NCI-H1417 (cell line): ENCODE measurements at regions not wholly inside any gene's neighbourhood (a gene's known extent, or its start where the extent isn't known, plus 50 kb on each side); places are given as distances from the start of the nearest gene placed in this dataset.
"Not testable (repeated sequence)": the region's sequence is repeated elsewhere in the genome, so short reads cannot be mapped to it uniquely, and the experiment has no call there.

Experiments
- DNase-seq, 3 experiments: peaks; one replicate each; lab custom pipeline; 2025; lab: John Stamatoyannopoulos, UW

DNA sequence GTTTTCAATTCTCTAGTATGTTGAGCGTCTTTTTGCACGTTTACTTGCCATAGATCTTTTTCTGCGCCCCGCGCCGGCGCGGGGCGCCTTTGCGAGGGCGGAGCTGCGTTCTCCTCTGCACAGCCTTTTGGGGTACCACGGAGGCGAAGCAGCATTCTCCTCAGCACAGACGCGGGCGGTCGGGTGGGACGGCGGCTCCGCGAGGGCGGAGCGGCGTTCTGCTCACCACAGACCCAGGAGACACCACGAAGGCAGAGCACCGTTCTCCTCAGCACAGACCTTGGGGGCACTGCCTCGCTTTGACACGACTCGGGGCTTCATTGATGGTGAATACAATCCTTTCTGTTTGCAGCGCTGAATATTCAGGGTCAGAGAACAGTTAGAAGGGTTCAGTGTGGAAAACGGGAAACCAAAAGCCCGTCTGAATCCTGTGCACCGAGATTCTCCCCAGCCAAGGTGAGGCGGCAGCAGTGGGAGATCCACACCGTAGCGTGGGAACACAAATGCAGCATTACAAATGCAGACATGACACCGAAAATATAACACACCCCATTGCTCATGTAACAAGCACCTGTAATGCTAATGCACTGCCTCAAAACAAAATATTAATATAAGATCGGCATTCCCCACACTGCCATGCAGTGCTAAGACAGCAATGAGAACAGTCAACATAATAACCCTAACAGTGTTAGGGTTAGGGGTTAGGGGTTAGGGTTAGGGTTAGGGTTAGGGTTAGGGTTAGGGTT, 190.7 kb upstream of the VIPR2 start:
- DNase-seq, result not testable (repeated sequence)

DNA sequence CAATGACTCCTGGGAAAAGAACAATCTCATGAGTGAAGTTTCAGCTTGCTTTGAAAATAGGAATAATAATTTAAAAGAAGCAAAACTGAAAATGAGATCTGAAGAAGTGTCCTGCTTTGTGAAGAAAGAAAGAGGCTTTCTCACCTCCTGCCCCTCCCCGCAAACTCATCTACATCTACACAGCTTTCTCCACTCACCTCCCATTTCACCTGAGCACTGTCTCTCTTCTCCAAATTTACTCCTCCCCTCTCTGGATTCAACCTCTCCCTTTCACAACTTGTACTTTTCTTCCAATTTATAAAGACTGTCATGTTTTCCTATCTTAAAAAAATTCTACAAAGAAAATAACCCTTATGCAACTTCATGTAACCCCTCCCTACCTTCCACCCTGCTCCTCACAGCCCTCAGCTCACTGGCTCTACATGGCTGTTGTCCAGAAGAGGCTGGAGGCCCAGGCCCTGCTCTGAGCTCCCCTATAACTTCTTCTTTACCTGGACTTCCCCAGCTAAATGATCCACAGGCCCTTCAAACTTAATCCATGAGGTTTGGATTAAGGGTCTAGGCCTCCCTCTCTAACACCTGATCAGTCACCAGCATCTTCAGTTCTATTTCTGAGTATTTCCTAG, 188.3 kb upstream of the VIPR2 start:
- not testable (repeated sequence) for DNase-seq

DNA sequence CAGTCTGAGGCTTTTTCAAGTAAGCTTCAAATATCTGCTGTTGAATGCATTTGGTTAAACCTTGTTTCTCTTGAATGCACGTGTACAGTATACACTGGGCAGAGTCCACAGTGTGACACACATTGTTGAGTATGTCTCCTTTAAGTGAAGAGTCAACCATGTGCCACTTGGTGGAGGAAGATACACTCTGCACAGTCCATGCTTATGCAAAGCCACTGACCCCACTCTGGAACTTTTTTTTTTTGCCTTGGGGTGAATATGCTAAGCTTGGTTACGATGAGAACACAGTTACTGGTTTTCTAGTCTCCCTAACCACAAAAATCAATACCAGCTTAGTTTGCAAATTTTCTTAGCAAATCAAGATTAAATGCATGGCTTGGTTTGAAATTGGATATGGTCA, 186.8 kb upstream of the VIPR2 start:
- DNase-seq, result no peak

DNA sequence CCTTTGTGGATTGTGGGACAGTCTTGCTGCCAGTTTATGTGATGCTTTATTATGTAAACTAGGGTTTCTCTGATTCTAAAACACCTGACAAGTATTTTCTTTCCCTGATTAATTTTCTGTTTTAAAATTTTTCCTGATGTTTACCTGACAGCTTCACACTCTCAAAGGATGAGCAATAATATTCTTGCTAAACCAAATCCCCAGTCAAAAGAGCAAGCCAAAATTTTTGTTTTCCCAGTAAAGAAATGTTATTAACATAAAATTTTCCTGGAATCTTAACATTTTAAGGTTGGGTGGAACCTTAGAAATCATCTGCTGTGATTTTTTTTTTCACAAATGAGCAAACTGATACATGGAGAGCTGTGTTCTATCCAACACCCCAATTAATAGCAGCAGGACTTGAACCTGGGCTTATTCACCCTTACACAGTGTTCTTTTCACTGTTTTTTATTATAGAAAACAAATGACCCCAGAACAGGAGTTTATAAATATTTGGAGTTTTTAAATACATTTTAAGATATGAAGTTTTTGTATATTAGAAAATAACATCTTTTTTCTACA, 185.2 kb upstream of the VIPR2 start:
- no peak for DNase-seq

DNA sequence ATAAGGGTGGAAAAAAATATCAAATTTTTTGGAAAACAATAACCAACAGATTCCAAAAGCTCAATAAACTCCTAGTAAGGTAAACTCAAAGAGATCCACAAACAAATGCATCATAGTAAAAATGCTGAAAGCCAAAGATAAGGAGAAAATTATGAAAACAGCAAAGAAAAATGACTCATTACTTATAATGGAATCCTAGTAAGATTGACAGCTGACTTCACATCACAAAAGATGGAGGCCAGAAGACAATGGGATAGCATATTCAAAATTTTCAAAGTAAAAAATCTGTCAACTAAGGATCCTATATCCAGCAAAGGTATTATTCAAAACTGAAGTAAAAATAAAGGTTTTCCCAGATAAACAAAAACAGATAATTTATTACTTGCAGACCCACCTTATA, 183.4 kb upstream of the VIPR2 start:
- DNase-seq, result peak in 1 of 3 experiments; percentile 14

DNA sequence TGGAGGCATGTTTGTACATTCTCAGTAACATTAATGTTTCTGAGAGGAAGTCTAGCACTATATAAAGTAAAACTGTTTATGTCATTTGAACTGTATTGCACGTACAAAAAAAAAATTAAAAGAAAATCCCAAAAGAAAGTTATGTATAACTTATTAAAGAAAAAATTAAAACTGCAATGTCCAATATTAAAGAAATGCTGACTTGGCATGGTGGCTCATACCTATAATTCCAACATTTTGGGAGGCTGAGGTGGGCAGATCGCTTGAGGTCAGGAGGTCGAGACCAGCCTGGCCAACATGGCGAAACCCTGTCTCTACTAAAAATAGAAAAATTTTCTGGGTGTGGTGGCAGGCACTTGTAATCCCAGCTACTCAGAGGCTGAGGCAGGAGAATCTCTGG, 178.7 kb upstream of the VIPR2 start:
- DNase-seq, result no peak

DNA sequence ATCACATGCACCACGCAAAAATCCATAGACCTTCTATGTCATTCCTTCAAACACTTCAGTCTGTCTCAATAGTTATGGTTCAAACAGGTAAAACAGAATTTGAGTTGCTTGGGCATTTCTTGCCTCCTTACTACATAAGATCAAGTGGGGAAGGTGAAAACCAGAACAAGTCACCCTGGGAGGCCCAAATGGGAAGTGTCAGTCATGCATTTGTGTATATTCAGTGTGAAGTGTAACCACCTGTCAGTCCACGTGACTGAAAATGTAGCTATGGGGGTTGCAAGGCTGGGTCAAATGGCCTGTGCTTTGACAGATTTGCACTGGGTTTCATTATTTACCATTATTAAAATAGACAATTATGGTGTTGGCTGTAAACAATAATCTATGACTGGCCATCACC, 176.6 kb upstream of the VIPR2 start:
- no peak for DNase-seq

DNA sequence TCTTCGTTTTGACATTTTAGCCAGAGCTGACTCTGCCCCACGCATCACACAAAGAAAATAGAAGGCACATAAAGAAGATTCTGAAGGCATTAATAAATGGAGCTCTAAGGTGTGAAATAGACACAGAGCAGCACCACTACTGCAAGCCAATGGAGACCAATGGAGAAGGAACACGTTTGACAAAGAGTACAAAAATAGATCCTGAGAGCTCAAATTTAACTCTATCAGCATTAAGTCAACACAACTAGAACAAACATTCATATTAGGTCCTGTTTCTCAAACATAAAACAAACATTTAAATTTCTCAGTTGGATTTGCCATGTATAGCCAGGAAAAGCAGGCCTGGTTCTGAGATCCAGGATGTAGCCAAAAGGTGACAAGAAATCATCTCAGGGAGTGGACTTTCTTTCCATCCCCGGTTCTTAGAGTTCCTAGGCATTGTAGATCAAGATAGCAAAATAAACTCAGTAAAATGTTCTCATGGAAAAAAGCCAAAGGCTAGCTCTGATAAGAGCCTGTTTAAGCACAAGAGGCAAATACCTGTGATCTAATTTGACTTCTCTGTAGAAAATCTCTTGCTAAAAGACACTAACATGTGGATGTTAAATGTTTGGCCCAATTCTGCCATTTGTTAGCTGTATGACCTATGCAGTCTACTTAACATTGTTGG, 174.2 kb upstream of the VIPR2 start:
- no peak for DNase-seq

DNA sequence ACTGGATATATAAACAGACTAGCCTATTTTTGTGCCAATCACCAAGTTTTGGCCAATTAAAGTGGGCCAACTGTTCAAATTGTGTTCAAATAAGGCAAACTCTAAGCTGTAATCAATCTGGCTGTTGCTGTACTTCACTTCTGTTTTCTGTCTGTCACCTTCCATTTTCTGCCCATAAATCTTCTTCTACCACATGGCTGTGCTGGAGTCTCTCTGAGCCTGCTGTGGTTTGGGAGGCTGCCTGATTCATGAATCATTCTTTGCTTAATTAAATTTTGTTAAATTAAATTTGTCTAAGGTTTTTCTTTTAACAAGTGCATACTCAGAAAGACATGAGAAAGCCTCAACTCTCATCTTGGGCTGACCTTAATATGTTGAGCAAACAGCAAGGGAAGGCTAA, 172.6 kb upstream of the VIPR2 start:
- DNase-seq, result no peak

DNA sequence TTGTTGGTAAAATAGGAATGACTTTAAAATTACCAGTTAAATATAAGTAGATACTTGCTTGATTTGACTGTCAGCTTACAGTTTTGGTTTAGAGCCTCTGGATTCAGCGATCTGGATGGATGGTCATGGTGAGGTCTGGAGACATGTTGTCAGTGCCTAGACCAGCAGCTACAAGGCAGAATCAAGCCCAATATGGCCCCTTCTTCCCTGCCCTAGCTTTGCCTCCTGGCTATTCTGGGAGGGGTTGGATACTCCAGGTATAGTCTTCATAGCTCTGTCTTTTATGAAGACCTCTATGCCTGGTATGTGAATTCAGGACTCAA, 166.5 kb upstream of the VIPR2 start:
- no peak for DNase-seq

DNA sequence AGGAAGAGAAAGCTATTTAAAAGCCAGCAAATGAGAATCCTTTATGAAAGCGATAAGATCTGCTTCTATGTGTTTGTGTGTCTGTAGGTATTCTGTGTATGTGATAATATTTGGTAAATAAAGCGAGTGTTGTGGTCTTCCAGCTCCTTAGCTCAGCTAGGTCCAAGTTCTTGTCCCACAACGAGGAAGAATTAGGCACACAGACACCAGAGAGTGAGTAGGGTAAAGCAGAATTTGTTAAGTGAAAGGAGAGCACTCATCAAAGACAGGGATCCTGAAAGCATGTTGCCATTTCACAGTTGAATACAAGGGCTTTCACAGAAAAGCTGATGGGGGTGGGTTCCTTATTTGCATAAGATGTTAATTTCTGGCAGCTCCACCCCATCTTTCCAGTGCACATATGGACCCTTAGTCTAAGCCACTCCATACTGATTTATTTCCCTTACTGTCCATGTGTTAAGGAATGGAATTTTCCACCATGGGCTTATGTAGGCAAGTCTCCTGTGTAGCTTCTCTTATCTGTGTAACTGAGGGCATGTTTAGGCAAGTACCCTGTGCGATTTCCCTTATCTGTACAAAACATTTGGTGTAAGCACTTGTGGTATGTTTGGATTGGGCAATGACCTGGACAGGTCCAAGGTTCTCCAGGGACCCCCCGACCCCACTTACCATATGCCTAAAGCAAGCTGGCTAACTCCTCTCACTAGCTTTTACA, 165.9 kb upstream of the VIPR2 start:
- DNase-seq, result no peak

DNA sequence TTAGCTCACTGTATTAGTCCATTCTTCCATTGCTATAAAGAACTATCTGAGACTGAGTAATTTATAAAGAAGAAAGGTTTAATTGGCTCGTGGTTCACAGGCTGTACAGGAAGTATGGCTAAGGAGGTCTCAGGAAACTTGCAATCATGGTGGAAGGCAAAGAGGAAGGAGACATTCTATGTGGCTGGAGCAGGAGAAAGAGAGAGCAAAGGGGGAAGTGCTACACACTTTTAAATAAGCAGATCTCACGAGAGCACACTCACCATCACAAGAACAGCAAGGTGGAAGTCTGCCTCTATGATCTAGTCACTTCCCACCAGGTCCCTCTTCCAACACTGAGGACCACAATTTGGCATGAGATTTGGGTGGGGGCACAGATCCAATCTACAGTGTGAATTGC, 164.5 kb upstream of the VIPR2 start:
- DNase-seq, result not testable (repeated sequence)

DNA sequence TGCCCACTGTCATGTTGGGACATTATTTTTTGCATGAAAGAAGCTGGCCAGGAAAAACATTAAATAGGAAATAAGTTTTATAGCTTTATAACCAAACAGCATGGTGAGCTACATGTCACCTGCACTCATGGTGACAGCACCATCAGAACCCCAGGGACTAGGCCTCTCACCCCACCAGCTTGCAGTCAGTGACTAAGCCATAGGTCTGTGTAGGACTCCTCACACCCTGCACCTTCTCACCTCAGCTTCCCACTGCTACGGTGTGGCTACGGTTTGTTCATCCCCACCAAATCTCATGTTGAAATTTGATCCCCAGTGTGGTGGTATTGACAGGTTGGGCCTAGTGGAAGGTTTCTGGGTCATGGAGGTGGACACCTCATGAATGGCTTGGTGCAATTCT, 161.3 kb upstream of the VIPR2 start:
- DNase-seq, result no peak

DNA sequence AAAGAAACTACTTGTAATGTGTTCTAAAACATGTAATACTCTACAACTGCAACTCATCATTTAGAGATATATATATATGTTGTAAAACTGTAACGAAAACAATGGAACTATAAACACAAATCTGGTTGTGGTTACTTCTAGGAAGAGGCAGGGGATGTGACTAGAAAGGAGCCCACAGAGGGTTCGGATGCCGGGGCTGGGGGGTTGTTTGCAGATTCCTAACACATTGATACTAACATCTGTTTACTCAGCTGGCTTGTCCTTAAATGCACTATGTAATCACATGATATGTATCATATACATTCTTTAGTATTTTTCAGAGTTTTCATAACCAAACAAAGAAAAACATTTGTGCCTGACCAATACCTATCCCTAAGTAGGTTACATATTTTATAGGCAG, 160.5 kb upstream of the VIPR2 start:
- not testable (repeated sequence) for DNase-seq

DNA sequence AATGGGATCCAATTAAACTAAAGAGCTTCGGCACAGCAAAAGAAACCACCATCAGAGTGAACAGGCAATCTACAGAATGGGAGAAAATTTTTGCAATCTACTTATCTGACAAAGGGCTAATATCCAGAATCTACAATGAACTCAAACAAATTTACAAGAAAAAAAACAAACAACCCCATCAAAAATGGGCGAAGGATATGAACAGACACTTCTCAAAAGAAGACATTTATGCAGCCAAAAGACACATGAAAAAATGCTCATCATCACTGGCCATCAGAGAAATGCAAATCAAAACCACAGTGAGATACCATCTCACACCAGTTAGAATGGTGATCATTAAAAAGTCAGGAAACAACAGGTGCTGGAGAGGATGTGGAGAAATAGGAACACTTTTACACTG, 158.8 kb upstream of the VIPR2 start:
- not testable (repeated sequence) for DNase-seq

DNA sequence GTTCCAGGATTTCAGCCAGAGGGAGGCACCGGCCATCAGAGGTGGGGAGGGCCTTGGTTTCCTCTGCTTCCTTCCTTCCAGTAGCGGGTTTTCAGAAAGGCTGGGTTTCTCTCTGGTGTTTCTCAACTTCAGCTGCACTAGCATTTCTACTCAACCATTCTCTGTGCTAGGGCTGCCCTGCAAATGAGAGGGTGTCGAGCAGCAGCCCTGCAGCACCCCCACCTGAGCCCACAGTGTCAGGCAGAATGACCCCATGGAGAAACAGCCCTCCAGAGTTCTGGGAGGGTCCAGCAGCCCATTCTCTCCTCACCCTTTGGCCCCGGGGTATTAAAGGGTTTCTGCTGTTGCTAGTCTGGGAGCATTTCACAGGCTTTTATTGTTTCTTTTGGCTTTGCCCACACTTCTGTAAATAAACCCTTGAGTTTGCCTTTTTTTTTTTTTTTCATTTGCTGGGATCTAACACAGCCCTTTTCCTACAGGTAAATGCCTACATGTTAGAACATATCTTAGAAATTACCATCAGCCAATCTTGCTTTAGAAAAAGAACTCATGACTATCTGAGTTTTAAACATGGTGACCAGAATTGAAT, 151.5 kb upstream of the VIPR2 start:
- DNase-seq, result no peak

DNA sequence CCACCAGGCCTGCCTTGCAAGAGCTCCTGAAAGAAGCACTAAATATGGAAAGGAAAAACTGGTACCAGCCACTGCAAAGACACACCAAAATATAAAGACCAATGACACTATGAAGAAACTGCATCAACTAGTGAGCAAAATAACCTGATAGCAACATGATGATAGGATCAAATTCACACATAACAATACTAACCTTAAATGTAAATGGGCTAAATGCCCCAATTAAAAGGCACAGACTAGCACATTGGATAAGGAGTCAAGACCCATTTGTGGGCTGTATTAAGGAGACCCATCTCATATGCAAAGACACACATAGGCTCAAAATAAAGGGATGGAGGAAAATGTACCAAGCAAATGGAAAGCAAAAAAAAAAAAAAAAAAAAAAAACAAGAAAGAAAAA, 141.8 kb upstream of the VIPR2 start:
- not testable (repeated sequence) for DNase-seq

DNA sequence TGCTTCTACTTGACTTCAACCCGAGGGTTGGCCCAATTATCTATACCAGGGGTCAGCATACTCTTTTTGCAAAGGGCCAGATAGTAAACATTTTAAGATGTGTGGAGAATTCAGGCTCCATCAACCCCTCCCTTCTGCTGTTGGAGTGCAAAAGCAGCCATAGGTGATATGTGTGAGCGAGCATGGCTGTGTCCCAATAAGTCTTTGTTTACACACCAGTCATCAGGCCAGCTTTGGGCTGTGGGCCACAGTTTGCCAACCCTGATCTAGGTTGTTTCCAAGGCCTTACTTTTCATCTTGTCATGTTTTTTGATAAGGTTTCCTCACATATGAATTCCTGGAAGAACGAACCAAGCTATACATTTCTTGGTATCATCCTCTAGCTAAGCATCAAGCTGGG, 136.9 kb upstream of the VIPR2 start:
- DNase-seq, result no peak

DNA sequence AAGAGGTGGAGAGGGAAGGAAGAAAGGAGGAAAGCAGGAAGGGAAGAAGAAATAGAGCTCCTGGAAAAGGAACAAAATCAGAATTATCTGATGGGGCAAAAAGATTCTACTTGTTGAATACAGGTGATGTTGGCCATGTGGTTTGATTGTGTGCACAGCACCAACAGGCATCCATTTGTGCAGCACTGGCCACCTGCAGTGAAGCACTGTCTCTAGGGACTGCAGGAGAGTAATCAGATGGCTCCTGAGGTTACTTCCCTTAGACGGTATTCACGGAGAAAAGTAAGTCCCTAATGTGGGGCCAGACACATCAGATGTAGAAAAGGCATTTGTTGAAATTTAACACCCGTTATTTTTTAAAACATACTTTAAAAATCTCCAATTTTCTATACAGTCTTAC, 135.3 kb upstream of the VIPR2 start:
- DNase-seq, result peak in 1 of 3 experiments; percentile 12

DNA sequence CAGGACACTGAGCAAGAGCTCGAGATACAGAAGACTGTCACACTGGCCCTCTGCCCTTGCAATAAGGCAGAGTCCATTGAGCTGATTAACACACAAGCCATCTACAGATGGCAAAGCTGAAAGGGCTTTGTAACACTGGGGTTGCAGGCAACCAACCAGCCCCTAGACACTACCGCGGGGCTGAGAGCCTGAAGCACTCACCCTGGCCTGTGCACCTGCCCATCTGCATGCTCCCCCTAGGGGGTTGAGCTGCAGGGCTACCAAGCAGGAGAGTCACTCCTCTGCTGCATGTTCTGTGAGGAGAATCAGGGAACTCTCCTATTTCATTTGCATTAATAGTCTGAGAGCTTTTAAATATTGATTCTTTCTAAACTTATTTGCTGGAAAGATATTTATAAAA, 128.1 kb upstream of the VIPR2 start:
- no peak for DNase-seq

DNA sequence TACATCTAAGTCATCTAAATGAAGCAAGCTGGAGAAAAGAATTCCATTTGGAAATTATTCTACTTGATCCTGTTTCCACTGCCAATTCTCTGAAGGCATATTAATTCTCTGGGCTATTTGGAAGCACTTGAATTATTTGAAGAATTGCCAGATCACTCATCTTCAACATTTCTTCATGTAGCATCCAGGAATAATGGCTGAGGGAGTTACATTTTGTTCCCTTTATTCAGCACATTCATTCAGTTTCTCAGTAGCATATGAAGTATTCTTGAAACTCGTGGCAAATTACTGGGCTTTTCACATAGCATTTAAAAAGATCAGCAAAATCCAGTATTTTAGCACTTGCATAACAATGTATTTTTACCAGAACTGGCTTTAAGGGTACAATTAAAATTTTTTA, 127.1 kb upstream of the VIPR2 start:
- DNase-seq, result no peak

DNA sequence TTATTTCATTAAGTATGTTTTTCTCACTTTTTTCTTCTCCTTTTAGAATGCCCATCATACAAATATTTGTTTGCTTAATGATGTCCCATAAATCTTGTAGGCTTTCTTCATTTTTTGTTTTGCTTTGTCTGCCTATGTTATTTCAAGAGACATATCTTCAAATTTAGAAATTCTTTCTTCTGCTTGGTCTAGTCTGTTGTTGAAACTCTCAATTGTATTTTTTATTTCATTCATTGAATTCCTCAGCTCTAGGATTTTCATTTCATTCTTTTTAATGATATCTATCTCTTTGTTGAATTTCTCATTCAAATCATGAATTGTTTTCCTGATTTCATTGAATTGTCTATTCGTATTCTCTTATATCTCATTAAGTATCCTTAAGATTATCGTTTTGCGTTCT, 125.1 kb upstream of the VIPR2 start:
- no peak for DNase-seq
